ENCODE measurements at regions not wholly inside any gene's neighbourhood (a gene's known extent, or its start where the extent isn't known, plus 50 kb on each side); places are given as distances from the start of the nearest gene placed in this dataset.

DNA sequence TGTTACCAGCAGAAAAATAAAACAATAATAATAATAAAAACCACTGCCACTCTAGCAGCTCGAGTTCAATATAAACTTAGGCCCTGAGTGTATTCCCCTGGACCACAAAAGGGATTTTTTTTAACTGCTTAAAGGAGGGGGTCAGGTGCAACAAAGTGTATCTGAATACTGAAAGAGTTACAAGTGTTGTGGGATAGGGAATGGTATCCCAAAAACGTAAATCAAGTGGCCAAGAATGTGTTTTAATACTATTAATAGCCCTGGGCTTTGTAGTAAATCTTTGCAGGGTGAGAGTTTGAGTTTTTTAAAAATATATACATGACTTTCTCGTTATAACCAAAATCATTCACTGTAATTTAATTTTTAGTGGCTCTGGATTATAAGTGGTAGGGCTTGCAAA lies 860.1 kb upstream of the INTU start:
- TF ChIP-seq, protein P1, sequence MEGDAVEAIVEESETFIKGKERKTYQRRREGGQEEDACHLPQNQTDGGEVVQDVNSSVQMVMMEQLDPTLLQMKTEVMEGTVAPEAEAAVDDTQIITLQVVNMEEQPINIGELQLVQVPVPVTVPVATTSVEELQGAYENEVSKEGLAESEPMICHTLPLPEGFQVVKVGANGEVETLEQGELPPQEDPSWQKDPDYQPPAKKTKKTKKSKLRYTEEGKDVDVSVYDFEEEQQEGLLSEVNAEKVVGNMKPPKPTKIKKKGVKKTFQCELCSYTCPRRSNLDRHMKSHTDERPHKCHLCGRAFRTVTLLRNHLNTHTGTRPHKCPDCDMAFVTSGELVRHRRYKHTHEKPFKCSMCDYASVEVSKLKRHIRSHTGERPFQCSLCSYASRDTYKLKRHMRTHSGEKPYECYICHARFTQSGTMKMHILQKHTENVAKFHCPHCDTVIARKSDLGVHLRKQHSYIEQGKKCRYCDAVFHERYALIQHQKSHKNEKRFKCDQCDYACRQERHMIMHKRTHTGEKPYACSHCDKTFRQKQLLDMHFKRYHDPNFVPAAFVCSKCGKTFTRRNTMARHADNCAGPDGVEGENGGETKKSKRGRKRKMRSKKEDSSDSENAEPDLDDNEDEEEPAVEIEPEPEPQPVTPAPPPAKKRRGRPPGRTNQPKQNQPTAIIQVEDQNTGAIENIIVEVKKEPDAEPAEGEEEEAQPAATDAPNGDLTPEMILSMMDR (IDR thresholded peaks at IDR 0.05 in 8 of 11, conservative IDR thresholded peaks at IDR 0.05 in 3 of 11) = no peak
- TF ChIP-seq POLR2A (IDR thresholded peaks at IDR 0.05) (no peak), POLR2AphosphoS5 (IDR thresholded peaks at IDR 0.05) (no peak)

Data from spleen (tissue), 7 donors.